Duodenal mucosa (tissue), 2 donors: ENCODE measurements at regions not wholly inside any gene's neighbourhood (a gene's known extent, or its start where the extent isn't known, plus 50 kb on each side); places are given as distances from the start of the nearest gene placed in this dataset.

Source experiments
- H3K27ac ChIP-seq: one replicate; pipeline ENCODE4 v1.7.0; 2013; ENCODE audit warnings: low read depth, low read length
- H3K27me3 ChIP-seq, 2 donors: one replicate each; pipeline ENCODE4 v1.7.0; 2013; ENCODE audit warnings: low read length in 2 of 2, control low read depth in 1 of 2; ENCODE audit not compliant: insufficient read depth in 2 of 2, control insufficient read depth in 1 of 2
- H3K36me3 ChIP-seq, 2 donors: one replicate each; pipeline ENCODE4 v1.7.0; 2013; ENCODE audit warnings: low read length in 2 of 2, control low read depth in 1 of 2; ENCODE audit not compliant: insufficient read depth in 2 of 2, control insufficient read depth in 1 of 2
- H3K4me1 ChIP-seq, 2 donors: one replicate each; pipeline ENCODE4 v1.7.0; 2013; ENCODE audit warnings: low read length in 2 of 2, control low read depth in 1 of 2; ENCODE audit not compliant: insufficient read depth in 2 of 2, control insufficient read depth in 1 of 2
- H3K4me3 ChIP-seq, 2 donors: one replicate each; pipeline ENCODE4 v1.7.0; 2013; ENCODE audit warnings: low read length in 2 of 2, low read depth in 1 of 2
- H3K9ac ChIP-seq, 2 donors: one replicate each; pipeline ENCODE4 v1.7.0; 2013; ENCODE audit warnings: low read length in 2 of 2, low read depth in 1 of 2
- H3K9me3 ChIP-seq, 2 donors: one replicate each; pipeline ENCODE4 v1.7.0; 2013; ENCODE audit warnings: low read length in 2 of 2, control low read depth in 1 of 2; ENCODE audit not compliant: control insufficient read depth in 1 of 2

GRCh38 chr6:927157-927556, 234.2 kb upstream of the EXOC2 start:
- Histone ChIP-seq H3K27ac (no peak overlapping the region), H3K4me1 (no peaks in the 10 kb centered on the region), H3K9ac (no peak overlapping the region), H3K36me3 (no peaks in the 10 kb centered on the region), H3K9me3 (peaks cover under 1 to 3% of the 10 kb centered on the region in 2 donors), H3K27me3 (peaks cover 0 to 4% of the 10 kb centered on the region in 2 donors), H3K4me3 (no peak overlapping the region)

- no peak overlapping the region for H3K27ac ChIP-seq
- H3K27me3 ChIP-seq: peaks cover 0 to 4% of the 10 kb centered on the region in 2 donors
- no peaks in the 10 kb centered on the region for H3K4me1 ChIP-seq
- peaks cover 10 to 17% of the 10 kb centered on the region in 2 donors for H3K9me3 ChIP-seq
- H3K9ac ChIP-seq: no peak overlapping the region
- H3K4me3 ChIP-seq: no peak overlapping the region
- H3K36me3 ChIP-seq: no peaks in the 10 kb centered on the region
Measured at GRCh38 chr6:925656-926213, 232.8 kb upstream of the EXOC2 start.

- Histone ChIP-seq H3K27me3 (peaks cover 0 to 4% of the 10 kb centered on the region in 2 donors), H3K4me3 (no peak overlapping the region), H3K9ac (no peak overlapping the region), H3K36me3 (no peaks in the 10 kb centered on the region), H3K27ac (no peak overlapping the region), H3K4me1 (no peaks in the 10 kb centered on the region), H3K9me3 (peaks cover 16 to 22% of the 10 kb centered on the region in 2 donors)
Measured at GRCh38 chr6:924661-925060, 231.7 kb upstream of the EXOC2 start.

DNA sequence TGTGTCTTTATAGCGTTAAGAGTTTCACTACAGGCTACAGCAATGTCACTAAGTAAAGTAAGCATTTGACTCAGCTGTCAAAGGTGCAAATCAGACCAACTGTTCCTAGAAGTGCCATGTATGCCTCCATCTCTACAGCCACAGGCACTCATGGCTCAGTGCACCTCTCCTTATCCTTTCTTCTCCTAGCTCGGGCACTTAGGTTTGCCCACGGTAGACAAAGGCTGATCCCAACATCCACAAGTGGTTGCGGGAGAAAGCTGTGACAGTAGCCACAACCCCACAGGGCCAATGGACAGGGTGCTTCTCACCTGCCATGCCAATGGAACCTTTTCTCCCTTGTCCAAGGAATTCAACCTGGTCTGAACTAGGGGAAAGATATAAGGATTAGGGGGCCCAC, 228.5 kb upstream of the EXOC2 start:
- Histone ChIP-seq H3K4me1 (no peaks in the 10 kb centered on the region), H3K4me3 (no peak overlapping the region), H3K27me3 (peaks cover 0 to 4% of the 10 kb centered on the region in 2 donors), H3K27ac (no peak overlapping the region), H3K9ac (no peak overlapping the region), H3K9me3 (peaks cover 16 to 36% of the 10 kb centered on the region in 2 donors), H3K36me3 (no peaks in the 10 kb centered on the region)

DNA sequence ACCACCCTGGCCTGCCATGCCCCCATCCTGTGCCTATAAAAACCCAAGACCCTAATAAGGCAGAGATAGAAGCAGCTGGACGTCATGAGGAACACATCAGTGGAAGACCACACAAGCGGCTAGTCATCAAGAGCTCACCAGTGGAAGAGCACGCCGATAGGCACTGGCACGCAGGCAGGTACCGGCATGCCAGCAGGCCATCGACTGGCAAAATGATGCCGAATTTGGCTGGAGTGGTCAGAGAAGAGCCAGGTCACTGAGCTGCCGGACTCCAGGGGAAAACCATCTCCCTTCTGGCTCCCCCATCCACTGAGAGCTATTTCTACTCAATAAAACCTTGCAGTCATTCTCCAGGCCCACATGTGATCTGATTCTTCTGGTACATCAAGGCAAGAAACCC, 227.6 kb upstream of the EXOC2 start:
- no peak overlapping the region for H3K9ac ChIP-seq
- no peak overlapping the region for H3K27ac ChIP-seq
- no peak overlapping the region for H3K4me3 ChIP-seq
- H3K4me1 ChIP-seq: no peaks in the 10 kb centered on the region
- no peaks in the 10 kb centered on the region for H3K27me3 ChIP-seq
- H3K36me3 ChIP-seq: no peaks in the 10 kb centered on the region
- peaks cover 16 to 36% of the 10 kb centered on the region in 2 donors for H3K9me3 ChIP-seq

DNA sequence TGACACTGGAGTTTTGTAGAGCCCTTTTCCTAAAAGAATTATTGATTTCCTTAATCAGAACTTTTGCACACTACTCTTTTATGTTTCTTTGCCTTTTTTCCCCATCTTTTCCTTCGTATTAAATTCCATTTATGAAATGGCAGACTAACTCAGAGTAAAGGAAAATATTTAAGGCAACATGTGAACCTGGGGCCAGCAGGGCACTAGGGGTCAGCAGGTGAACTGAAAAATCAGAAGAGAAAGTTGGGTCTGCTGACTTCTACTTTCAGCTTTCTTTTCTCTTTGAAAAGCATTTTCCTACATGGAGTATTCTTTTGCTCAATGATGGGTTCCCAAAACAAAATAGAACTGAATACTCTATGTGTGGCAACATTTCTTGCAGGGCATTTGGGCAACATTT, 226.6 kb upstream of the EXOC2 start:
- H3K9ac ChIP-seq: no peak overlapping the region
- H3K36me3 ChIP-seq: no peaks in the 10 kb centered on the region
- no peak overlapping the region for H3K4me3 ChIP-seq
- H3K9me3 ChIP-seq: peaks cover 16 to 36% of the 10 kb centered on the region in 2 donors
- H3K4me1 ChIP-seq: no peaks in the 10 kb centered on the region
- no peak overlapping the region for H3K27ac ChIP-seq
- H3K27me3 ChIP-seq: no peaks in the 10 kb centered on the region

- Histone ChIP-seq H3K36me3 (no peaks in the 10 kb centered on the region), H3K4me3 (no peak overlapping the region), H3K27me3 (no peaks in the 10 kb centered on the region), H3K4me1 (no peaks in the 10 kb centered on the region), H3K27ac (no peak overlapping the region), H3K9ac (no peak overlapping the region), H3K9me3 (peaks cover 16 to 36% of the 10 kb centered on the region in 2 donors)
Measured at GRCh38 chr6:917939-918338, 225.0 kb upstream of the EXOC2 start.

DNA sequence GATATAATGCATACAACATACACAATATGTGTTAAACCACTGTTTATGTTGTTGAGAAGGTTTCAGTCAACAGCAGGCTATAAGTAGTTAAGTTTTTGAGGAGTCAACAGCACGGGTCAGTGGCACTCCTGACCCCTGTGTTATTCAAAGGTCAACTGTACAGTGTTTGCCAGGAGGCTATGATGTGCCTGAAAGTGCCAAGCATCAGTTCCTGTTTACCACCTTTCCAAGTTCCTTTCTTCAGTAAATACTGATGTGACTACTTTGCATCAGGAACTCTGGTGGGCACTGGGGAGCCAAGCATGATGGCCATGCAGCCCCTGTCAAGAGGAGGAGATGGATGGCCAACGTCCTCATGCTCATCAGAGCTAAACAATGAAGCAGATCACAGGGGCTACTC, 224.4 kb upstream of the EXOC2 start:
- Histone ChIP-seq H3K9ac (no peak overlapping the region), H3K9me3 (peaks cover 16 to 34% of the 10 kb centered on the region in 2 donors), H3K4me1 (no peaks in the 10 kb centered on the region), H3K4me3 (no peak overlapping the region), H3K36me3 (no peaks in the 10 kb centered on the region), H3K27ac (no peak overlapping the region), H3K27me3 (no peaks in the 10 kb centered on the region)

DNA sequence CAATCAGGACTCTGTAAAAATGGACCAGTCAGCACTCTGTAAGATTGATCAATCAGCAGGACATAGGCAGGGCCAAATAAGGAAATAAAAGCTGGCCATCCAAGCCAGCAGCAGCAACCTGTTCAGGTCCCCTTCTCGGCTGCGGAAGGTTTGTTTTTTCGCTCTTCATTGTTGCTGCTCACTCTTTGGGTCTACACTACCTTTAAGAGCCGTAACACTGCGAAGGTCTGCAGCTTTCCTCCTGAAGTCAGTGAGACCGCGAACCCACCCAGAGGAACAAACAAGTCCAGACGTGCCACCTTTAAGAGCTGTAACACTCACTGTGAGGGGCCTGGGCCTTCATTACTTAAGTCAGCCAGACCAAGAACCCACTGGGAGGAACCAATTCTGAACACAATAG, 223.2 kb upstream of the EXOC2 start:
- Histone ChIP-seq H3K4me3 (no peak overlapping the region), H3K9me3 (peaks cover 9 to 23% of the 10 kb centered on the region in 2 donors), H3K27ac (no peak overlapping the region), H3K4me1 (no peaks in the 10 kb centered on the region), H3K36me3 (no peaks in the 10 kb centered on the region), H3K27me3 (no peaks in the 10 kb centered on the region), H3K9ac (no peak overlapping the region)

DNA sequence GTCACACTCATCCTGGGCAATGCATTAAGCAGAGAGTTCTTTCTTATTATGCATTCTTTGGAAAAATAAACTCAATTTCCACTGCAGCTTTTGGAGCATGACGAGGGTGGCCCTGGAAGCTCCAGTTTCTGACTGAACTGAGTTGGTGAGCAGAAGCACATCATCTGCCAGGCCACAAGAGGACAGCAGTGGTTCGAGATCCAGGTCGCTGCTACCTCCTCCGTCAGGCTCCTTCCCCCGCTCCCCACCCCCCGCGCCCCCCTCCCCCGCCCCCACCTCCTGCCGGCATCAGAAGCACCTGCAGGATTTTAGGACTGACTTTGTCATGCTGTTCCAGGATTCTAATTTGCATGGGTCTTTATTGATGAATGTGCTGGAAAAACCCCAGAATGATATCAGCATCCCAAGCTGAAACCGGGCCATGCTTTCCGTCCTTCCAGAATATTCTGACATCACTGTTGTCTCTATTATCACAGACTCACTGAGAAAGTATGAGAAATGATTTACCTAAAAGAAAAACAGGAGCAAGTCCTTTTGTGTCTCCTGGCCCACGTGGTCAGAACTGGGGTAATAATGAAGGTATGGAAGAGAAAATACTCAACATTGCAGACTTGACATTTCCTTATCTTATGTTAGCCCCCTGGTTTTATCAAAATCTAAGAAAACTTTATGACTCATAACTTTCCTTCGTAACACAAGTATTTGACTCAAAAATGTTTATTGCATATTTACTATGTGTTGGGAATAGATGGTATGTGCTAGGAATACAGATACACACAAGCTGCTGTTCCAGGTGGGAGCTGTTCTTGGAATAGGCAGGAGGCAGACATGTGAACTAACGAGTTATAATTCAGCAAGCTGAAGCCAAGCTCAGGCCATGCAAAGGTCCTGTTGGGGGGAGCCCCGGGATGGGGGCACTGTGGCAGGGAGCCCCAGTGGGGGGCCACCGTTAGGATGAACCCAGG, 220.2 kb upstream of the EXOC2 start:
- Histone ChIP-seq H3K9ac (no peak overlapping the region), H3K9me3 (peaks cover 0 to 11% of the 10 kb centered on the region in 2 donors), H3K36me3 (no peaks in the 10 kb centered on the region), H3K27me3 (no peaks in the 10 kb centered on the region), H3K4me3 (no peak overlapping the region), H3K4me1 (no peaks in the 10 kb centered on the region), H3K27ac (no peak overlapping the region)
